Myocyte (in vitro differentiated cells): ENCODE measurements at regions not wholly inside any gene's neighbourhood (a gene's known extent, or its start where the extent isn't known, plus 50 kb on each side); places are given as distances from the start of the nearest gene placed in this dataset.

Experiments used
- DNase-seq: peaks from one replicate; pipeline ENCODE4 v3.0.0-alpha.2; 2012; ENCODE audit warnings: low read depth

GRCh38 chr7:115099906-115100305 lies 178.0 kb downstream of the MDFIC start:
- peak; percentile 37 for DNase-seq

- peak; percentile 23 for DNase-seq
Observed at GRCh38 chr7:115097175-115097671, 175.3 kb downstream of the MDFIC start.

- no peak for DNase-seq
Observed at GRCh38 chr7:115096262-115096661, 174.4 kb downstream of the MDFIC start.

GRCh38 chr7:115094163-115094562 lies 172.3 kb downstream of the MDFIC start:
- no peak for DNase-seq

DNA sequence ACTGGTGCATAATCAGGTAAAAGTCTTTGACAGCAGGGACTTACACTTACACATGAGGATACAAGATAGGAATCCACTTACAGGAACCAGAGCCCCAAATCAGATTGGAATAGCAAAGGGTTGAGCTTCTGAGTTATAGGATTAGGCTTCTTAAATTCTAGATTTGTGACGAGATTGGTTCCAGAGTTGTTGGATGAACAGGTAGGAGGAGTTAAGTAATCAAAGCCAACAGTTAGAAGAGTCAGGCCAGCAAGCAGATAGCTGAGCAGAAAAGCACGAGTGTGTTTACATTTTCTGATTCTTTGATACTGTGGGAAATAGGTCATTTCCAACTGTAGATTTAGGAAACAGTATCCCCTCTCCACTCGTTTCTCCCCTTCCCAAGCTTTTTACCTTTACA lies 167.0 kb downstream of the MDFIC start:
- no peak for DNase-seq

- DNase-seq, result peak; percentile 84
Observed at GRCh38 chr7:115087437-115087836, 165.5 kb downstream of the MDFIC start.

DNA sequence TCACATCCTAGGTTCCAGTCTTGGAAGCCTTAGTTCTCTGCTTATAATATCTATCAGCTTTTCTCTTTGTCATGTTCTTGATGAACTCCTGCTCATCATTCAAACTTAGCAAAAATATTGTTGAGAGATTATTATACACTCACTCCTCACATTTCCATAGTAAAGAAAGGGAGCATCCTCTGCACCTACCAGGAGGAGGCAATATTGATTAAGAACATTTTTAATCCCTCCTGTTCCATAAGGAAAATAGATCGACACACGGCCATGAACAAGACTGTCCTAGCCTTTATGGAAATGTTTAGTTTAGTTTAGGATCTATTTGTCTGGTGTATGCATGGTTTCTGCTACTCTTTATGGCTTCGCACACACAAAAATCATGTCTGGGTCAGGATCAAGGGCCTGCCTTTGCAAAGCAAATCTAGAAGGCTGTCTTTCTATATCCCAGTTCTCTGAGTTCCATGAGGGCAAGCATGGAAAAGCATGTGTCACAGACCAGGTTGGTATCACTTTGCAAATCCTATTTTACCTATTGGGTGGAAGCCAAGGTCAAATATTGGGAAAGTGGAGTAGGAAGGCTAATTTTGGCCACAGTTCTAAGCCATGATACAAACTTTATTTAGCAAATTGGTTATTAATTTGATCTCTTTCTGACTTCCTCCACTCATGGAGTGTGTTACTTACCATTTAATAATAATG lies 164.4 kb downstream of the MDFIC start:
- DNase-seq, result no peak

GRCh38 chr7:115085421-115085820 lies 163.5 kb downstream of the MDFIC start:
- no peak for DNase-seq

DNA sequence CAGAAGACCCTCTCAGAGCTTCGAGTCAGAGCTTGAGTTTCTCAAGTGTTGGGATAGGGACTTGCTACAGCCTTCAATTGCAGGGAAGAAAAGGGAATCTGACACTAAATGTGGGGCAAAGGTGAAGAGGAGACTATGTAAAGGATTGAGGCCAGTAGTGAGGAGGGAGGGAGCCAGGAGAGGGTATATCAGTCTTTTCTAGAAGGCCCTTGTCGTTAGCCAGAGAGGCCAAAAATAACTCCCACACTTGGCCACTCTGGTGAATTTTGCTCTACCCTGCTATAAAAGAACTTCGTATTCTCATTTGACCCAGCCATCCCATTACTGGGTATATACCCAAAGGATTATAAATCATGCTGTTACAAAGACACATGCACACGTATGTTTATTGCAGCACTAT lies 162.0 kb downstream of the MDFIC start:
- no peak for DNase-seq

GRCh38 chr7:115081772-115082171 lies 159.9 kb downstream of the MDFIC start:
- no peak for DNase-seq

DNA sequence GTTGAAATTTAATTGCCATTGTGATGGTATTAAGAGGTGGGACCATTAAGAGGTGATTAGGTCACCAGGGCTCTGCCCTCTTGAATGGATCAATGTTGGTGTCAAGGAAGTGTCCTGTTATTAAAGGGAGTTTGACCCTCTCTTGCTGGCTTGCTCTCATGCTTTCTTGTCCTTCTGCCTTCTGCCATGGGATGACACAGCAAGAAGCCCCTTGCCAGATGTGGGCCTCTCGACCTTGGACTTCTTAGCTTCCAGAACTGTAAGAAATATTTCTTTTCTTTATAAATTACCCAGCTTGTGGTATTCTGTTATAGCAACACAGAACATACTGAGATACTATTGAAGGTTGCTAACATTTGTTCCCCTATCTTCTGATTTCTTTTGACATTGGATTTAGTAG lies 157.0 kb downstream of the MDFIC start:
- no peak for DNase-seq

DNA sequence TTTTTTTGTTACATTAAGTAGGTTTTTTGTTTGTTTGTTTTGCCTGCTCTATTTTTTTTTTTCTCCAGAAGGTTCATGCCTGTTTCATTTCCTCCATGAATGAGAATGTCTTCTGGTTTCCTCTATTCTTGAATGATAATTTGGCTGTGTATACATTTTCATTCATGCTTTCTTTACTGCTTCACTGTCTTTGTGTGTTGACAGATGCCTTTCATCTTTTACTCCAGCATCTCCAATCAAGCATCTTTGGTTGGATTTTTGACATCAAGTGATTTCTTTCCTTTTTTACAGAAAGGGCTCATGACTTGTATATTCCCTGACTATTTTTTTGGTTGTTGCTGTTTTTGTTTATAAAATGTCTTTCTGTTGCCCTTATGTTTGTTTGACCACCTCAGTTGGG lies 156.5 kb downstream of the MDFIC start:
- DNase-seq, result no peak

DNA sequence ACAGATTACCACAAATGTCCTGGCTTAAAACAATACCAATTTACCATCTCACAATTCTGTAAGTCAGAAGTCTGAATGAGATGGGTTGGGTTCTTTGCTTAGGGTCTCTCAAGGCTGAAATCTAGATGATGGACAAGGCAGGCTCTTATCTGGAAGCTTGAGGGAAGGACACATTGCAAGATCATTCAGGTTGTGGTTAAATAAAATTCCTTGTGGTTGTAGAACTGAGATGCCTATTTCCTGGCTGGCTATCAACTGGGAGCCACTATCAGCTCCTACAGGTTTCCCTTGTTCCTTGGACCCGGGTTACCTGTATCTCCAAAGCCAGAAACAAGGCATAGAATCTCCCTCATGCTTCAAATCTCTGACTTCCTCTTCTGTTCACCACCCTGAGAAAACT lies 148.4 kb downstream of the MDFIC start:
- DNase-seq, result peak; percentile 30
